Hepatocyte (in vitro differentiated cells): ENCODE measurements at regions not wholly inside any gene's neighbourhood (a gene's known extent, or its start where the extent isn't known, plus 50 kb on each side); places are given as distances from the start of the nearest gene placed in this dataset.

ENCODE experiments used
- DNase-seq: peaks from one replicate; pipeline ENCODE4 v3.0.0-alpha.2; 2016; ENCODE audit warnings: low spot score
- H2AFZ ChIP-seq: fragments of 200-600 bp; sonication (generic); 2 replicates; pipeline ENCODE4 v1.6.0; 2016; ENCODE audit warnings: antibody characterized with exemption, mild to moderate bottlenecking
- H3K27ac ChIP-seq: fragments of 200-600 bp; sonication (generic); 2 replicates; pipeline ENCODE4 v1.5.1; 2016; ENCODE audit warnings: mild to moderate bottlenecking
- H3K27me3 ChIP-seq: fragments of 200-600 bp; sonication (generic); 2 replicates; pipeline ENCODE4 v1.6.1; 2016
- H3K36me3 ChIP-seq: fragments of 200-600 bp; sonication (generic); replicated peaks from 2 replicates; pipeline ENCODE4 v1.5.1; 2016; ENCODE audit warnings: low read depth; ENCODE audit not compliant: insufficient read depth
- H3K4me1 ChIP-seq: fragments of 200-600 bp; sonication (generic); 2 replicates; pipeline ENCODE4 v1.5.1; 2016; ENCODE audit warnings: mild to moderate bottlenecking, moderate library complexity; ENCODE audit not compliant: insufficient read depth
- H3K4me2 ChIP-seq: fragments of 200-600 bp; sonication (generic); 2 replicates; pipeline ENCODE4 v1.6.0; 2016
- H3K4me3 ChIP-seq: fragments of 200-600 bp; sonication (generic); 2 replicates; pipeline ENCODE4 v1.5.1; 2016; ENCODE audit warnings: mild to moderate bottlenecking
- H3K79me2 ChIP-seq: fragments of 200-600 bp; sonication (generic); 2 replicates; pipeline ENCODE4 v1.6.0; 2017; ENCODE audit warnings: mild to moderate bottlenecking
- H3K9me2 ChIP-seq: fragments of 200-600 bp; sonication (generic); replicated peaks from 2 replicates; pipeline ENCODE4 v1.6.0; 2017; ENCODE audit warnings: mild to moderate bottlenecking; ENCODE audit not compliant: insufficient read depth
- H3K9me3 ChIP-seq: fragments of 200-600 bp; sonication (generic); 2 replicates; pipeline ENCODE4 v1.5.1; 2016; ENCODE audit warnings: low read depth, mild to moderate bottlenecking
- H4K20me1 ChIP-seq: fragments of 200-600 bp; sonication (generic); 2 replicates; pipeline ENCODE4 v1.6.0; 2016; ENCODE audit warnings: mild to moderate bottlenecking; ENCODE audit not compliant: insufficient read depth, poor library complexity, severe bottlenecking
- EZH2 ChIP-seq: fragments of 200-600 bp; sonication (generic); IDR thresholded peaks from 2 replicates; pipeline ENCODE4 v1.6.1; 2016; ENCODE audit warnings: antibody characterized with exemption, mild to moderate bottlenecking, borderline replicate concordance
- EZH2phosphoT487 ChIP-seq: fragments of 200-600 bp; sonication (generic); IDR thresholded peaks from one replicate; pipeline ENCODE4 v1.6.1; 2018; ENCODE audit warnings: antibody characterized with exemption, mild to moderate bottlenecking, low read depth, moderate library complexity; ENCODE audit not compliant: unreplicated experiment, severe bottlenecking
- WGBS: methylation state at CpG from one replicate; pipeline ENCODE4 v1.1.6; 2016; ENCODE audit warnings: low lambda C conversion rate; ENCODE audit errors: missing lambda C conversion rate; 5-methylcytosine and 5-hydroxymethylcytosine counted together
- TF ChIP-seq, protein P1 (sequence below): fragments of 200-600 bp; sonication (generic); IDR thresholded peaks from 2 replicates; pipeline ENCODE4 v1.5.1; 2016; ENCODE audit warnings: antibody characterized with exemption, mild to moderate bottlenecking; ENCODE audit not compliant: poor library complexity

DNA sequence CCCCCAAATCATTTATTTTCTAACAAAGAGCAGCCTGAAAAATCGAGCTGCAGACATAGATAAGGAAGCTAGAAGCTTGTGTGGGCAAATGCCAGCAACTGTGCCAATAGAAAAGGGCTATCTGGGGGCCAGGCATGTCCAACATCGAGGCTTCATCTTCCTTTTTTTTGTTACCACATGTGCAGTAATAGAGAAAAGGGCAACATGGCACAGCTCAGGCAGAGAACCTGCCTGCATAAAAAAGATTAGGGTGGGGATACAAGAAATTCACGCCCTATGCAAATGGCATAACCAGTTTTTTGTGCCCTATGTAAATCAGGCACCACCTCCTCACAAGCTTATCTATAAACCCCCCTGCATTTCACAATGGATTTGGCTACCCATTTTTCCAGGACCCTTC, 60.4 kb upstream of the ABCC4 start:
- no peak overlapping the region for H3K27ac ChIP-seq
- H3K4me3 ChIP-seq: no peak overlapping the region
- no peaks in the 10 kb centered on the region for H3K36me3 ChIP-seq
- 80% methylated on average over 3 of the region's 3 CpGs for WGBS
- H3K27me3 ChIP-seq: no peaks in the 10 kb centered on the region
- no peaks in the 10 kb centered on the region for H3K4me1 ChIP-seq
- H2AFZ ChIP-seq: no peak overlapping the region
- H3K79me2 ChIP-seq: no peaks in the 10 kb centered on the region
- no peak for DNase-seq
- no peak overlapping the region for H3K4me2 ChIP-seq
- no peaks in the 10 kb centered on the region for H4K20me1 ChIP-seq
- TF ChIP-seq, protein P1, sequence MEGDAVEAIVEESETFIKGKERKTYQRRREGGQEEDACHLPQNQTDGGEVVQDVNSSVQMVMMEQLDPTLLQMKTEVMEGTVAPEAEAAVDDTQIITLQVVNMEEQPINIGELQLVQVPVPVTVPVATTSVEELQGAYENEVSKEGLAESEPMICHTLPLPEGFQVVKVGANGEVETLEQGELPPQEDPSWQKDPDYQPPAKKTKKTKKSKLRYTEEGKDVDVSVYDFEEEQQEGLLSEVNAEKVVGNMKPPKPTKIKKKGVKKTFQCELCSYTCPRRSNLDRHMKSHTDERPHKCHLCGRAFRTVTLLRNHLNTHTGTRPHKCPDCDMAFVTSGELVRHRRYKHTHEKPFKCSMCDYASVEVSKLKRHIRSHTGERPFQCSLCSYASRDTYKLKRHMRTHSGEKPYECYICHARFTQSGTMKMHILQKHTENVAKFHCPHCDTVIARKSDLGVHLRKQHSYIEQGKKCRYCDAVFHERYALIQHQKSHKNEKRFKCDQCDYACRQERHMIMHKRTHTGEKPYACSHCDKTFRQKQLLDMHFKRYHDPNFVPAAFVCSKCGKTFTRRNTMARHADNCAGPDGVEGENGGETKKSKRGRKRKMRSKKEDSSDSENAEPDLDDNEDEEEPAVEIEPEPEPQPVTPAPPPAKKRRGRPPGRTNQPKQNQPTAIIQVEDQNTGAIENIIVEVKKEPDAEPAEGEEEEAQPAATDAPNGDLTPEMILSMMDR: no peak
- TF ChIP-seq EZH2: no peak
- TF ChIP-seq EZH2phosphoT487: no peak
- H3K9me2 ChIP-seq: no peaks in the 10 kb centered on the region
- no peaks in the 10 kb centered on the region for H3K9me3 ChIP-seq

DNA sequence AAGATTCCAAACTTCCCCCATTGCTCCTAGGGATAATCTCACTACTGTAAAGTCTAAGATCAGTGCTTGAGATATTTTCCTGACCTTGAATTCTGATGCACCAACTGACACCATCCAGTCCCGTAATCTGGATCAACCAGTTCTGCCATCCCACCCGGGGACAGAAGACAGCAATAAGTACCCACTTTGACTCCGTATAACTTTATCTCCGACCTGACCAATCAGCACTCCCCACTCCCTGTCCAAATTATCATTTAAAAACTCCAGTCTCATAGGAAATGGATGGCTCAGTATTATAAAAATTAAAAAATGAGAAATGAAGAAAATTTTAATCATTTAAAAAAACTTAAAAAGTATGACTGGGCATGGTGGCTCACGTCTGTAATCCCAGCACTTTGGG, 61.4 kb upstream of the ABCC4 start:
- H3K36me3 ChIP-seq: no peaks in the 10 kb centered on the region
- H3K4me1 ChIP-seq: no peaks in the 10 kb centered on the region
- H3K9me2 ChIP-seq: no peaks in the 10 kb centered on the region
- H3K4me3 ChIP-seq: no peak overlapping the region
- no peak overlapping the region for H3K27ac ChIP-seq
- H3K9me3 ChIP-seq: no peaks in the 10 kb centered on the region
- TF ChIP-seq EZH2 (no peak), EZH2phosphoT487 (no peak)
- TF ChIP-seq, protein P1: no peak
- H3K27me3 ChIP-seq: no peaks in the 10 kb centered on the region
- H4K20me1 ChIP-seq: no peaks in the 10 kb centered on the region
- WGBS: 86% methylated on average over 5 of the region's 5 CpGs
- no peak overlapping the region for H2AFZ ChIP-seq
- H3K79me2 ChIP-seq: no peaks in the 10 kb centered on the region
- DNase-seq: no peak
- H3K4me2 ChIP-seq: no peak overlapping the region

DNA sequence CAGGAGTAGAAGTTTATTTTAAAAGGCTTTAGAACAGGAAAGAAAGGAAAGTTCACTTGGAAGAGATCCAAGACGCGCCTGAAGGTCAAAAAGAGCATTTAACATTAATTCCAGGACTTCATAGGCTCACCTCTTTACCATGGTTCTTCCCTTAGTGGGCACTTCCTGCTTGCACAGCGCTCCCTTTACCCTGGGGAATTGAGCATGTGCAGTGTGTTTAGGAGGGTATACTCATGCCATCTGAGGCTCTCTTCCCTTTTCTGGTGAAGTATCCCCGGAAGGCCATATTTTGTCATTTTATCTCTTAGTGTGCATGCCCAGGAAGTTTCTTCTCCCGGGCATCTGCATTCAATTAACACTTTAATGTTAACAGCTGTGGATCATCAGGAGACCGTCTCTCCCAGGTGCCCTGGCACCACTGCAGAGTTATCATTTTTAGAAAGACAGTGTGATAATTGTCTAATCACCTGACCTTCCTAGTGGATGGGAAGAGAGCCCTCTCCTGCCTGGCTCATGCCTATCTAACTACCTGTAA, 66.1 kb upstream of the ABCC4 start:
- Histone ChIP-seq H3K27me3 (no peaks in the 10 kb centered on the region), H4K20me1 (no peaks in the 10 kb centered on the region), H2AFZ (no peak overlapping the region), H3K9me2 (no peaks in the 10 kb centered on the region), H3K4me1 (no peaks in the 10 kb centered on the region), H3K36me3 (no peaks in the 10 kb centered on the region), H3K27ac (no peak overlapping the region), H3K4me3 (no peak overlapping the region), H3K4me2 (no peak overlapping the region), H3K9me3 (no peaks in the 10 kb centered on the region), H3K79me2 (no peaks in the 10 kb centered on the region)
- DNase-seq: no peak
- WGBS: 59% methylated on average over 6 of the region's 6 CpGs
- TF ChIP-seq EZH2: no peak
- no peak for TF ChIP-seq EZH2phosphoT487
- TF ChIP-seq, protein P1: no peak

DNA sequence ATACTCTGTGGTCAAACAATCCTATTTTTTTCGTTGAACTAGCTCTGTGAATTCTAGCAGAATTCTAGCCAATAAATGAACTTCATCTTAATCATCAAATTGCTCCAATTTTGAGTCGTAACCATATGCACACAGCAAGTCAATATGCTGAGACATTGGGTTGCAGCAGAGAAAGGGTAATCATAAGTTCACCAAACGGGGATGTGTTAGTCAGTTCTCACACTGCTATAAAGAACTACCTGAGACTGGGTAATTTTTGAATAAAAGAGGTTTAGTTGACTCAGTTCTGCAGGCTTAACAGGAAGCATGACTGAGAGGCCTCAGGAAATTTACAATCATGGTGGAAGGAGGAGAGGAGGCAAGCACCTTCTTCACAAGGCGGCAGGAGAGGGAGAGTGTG, 67.7 kb upstream of the ABCC4 start:
- no peak overlapping the region for H3K4me2 ChIP-seq
- H4K20me1 ChIP-seq: no peaks in the 10 kb centered on the region
- DNase-seq: no peak
- no peaks in the 10 kb centered on the region for H3K4me1 ChIP-seq
- TF ChIP-seq, protein P1: no peak
- TF ChIP-seq EZH2 (no peak), EZH2phosphoT487 (no peak)
- no peak overlapping the region for H3K4me3 ChIP-seq
- no peaks in the 10 kb centered on the region for H3K36me3 ChIP-seq
- H2AFZ ChIP-seq: no peak overlapping the region
- no peaks in the 10 kb centered on the region for H3K9me2 ChIP-seq
- H3K9me3 ChIP-seq: no peaks in the 10 kb centered on the region
- no peaks in the 10 kb centered on the region for H3K27me3 ChIP-seq
- no peaks in the 10 kb centered on the region for H3K79me2 ChIP-seq
- no peak overlapping the region for H3K27ac ChIP-seq
- WGBS: 92% methylated on average over 4 of the region's 4 CpGs
